Spleen (tissue), 7 donors: ENCODE measurements at regions not wholly inside any gene's neighbourhood (a gene's known extent, or its start where the extent isn't known, plus 50 kb on each side); places are given as distances from the start of the nearest gene placed in this dataset.

ENCODE experiments used
- POLR2AphosphoS5 ChIP-seq, 3 donors: sonication (generic); formaldehyde crosslinking; IDR thresholded peaks; one replicate each; pipeline ENCODE4 v1.5.1; 2017; ENCODE audit warnings: antibody characterized with exemption in 3 of 3
- TF ChIP-seq, protein P1 (sequence below), 11 experiments: fragments of 200-600 bp in 7 of 11; fragments of 450-650 bp in 4 of 11; sonication (generic) in 4 of 11; IDR thresholded peaks in 8 of 11; conservative IDR thresholded peaks in 3 of 11; 1 replicate in 7 of 11; 2 replicates in 4 of 11; pipeline versions ENCODE4 v1.4.0 to v1.8.0; 2016 to 2021; ENCODE audit warnings: antibody characterized with exemption in 11 of 11, inconsistent platforms in 4 of 11, mild to moderate bottlenecking in 1 of 11
- donor health status: DM: no; HTN: no; CAD: no; lungs with moderate emphysema.
- donor health status: DM: no; HTN: no; CAD: no.
- donor health status: DM: no; HTN: no; CAD: no.

DNA sequence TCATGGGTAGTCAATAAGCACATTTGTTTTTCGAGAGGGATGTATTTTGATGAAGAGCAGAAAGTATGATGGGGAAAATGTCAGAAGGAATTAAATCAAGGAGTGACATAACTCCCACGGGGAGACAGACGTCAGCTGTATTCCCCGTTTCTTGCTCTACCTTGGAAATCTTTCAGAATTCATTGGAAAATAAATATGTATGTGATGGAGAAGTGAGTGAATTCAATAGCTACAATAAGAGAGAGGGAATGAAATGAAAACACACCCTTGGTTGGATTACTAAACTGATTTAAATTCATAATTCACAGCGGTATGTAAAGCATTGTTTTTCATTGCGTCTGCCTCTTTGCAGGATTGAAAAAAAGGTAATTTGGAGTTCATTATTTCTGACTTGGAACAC, 209.7 kb upstream of the KLF4 start:
- TF ChIP-seq, protein P1, sequence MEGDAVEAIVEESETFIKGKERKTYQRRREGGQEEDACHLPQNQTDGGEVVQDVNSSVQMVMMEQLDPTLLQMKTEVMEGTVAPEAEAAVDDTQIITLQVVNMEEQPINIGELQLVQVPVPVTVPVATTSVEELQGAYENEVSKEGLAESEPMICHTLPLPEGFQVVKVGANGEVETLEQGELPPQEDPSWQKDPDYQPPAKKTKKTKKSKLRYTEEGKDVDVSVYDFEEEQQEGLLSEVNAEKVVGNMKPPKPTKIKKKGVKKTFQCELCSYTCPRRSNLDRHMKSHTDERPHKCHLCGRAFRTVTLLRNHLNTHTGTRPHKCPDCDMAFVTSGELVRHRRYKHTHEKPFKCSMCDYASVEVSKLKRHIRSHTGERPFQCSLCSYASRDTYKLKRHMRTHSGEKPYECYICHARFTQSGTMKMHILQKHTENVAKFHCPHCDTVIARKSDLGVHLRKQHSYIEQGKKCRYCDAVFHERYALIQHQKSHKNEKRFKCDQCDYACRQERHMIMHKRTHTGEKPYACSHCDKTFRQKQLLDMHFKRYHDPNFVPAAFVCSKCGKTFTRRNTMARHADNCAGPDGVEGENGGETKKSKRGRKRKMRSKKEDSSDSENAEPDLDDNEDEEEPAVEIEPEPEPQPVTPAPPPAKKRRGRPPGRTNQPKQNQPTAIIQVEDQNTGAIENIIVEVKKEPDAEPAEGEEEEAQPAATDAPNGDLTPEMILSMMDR (IDR thresholded peaks at IDR 0.05 in 8 of 11, conservative IDR thresholded peaks at IDR 0.05 in 3 of 11), result no peak
- no peak for TF ChIP-seq POLR2AphosphoS5 (IDR thresholded peaks at IDR 0.05)
